DMS 273 treated with DMSO at 0.1 percent for 48 hours (cell line): ENCODE measurements at regions not wholly inside any gene's neighbourhood (a gene's known extent, or its start where the extent isn't known, plus 50 kb on each side); places are given as distances from the start of the nearest gene placed in this dataset.

Experiments used
- DNase-seq: peaks from one replicate; lab custom pipeline; 2025; lab: John Stamatoyannopoulos, UW

DNA sequence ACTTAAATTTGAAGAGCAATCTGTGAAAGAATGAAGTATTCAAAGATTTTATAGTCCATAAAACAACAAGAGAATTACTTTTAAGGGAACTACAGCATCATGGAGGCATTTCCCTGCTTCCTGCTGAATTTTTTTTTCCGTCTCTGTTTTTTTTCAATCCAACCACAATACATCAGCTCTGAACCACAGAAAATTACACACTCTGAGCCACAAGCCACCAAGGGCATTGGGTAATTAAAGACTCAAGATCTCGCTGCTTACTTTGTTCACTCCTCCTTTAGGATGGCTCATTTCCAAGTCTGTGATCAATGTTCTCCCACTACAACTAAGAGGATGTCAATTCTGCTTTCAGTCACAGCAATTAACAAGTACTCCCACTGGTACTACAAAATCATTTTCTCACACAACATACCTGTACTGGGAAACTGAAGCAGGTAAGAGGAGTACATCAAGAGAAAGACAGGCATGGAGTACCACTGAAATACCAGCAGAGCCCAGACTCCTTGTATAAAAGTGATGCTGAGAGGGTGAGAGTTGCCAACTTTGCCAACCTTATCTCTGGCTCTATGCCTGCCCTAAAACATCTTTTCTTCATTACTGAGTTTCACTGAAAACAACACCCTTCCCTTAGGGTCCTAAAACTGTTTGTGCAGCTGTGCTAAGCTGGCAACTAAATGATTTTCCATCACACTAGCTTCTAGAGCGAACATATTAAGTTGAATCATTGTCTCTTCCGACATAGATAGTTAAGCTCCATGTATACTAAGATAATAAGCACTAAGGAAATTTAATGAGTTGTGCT is 105.8 kb upstream of the MAGEB18 start:
- no peak for DNase-seq

DNA sequence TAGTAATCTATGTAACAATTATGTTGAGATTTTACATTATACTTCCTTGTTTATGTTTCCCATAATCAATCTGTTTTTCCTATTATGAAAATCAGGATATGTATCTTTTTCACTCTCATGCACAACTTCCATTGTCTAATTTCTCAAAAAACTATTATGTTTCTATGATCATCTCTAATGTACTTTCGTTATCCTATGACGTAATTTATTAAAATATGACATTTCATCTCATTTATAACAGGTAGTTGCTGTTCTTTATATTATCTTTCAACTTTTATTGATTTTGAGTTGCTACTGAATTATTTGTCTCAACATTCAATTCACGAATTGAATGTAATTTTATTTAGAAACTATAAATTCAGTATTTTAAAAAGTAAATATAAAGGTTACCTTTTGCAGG is 100.8 kb upstream of the MAGEB18 start:
- no peak for DNase-seq

GRCh38 chrX:26050099-26050498 is 88.0 kb upstream of the MAGEB18 start:
- DNase-seq: no peak

DNA sequence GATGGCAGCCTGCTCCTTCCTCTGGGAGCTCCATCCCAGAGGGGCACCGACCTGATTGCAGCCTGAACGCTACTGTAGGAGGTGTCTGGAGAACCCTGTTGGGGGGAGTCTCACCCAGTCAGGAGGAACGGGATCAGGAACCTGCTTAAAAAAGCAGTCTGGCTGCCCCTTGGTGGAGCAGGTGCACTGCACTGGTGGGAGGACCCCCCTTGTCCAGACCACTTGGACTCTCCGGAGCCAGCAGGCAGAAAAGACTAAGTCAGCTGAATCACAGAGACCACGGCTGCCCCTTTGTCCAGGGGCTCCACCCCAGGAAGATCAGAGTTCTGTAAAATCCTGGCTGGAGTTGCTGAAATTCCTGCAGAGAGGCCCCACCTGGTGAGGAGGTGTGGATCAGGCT is 67.3 kb upstream of the MAGEB18 start:
- no peak for DNase-seq

- no peak for DNase-seq
Observed at GRCh38 chrX:26071618-26072017, 66.5 kb upstream of the MAGEB18 start.

DNA sequence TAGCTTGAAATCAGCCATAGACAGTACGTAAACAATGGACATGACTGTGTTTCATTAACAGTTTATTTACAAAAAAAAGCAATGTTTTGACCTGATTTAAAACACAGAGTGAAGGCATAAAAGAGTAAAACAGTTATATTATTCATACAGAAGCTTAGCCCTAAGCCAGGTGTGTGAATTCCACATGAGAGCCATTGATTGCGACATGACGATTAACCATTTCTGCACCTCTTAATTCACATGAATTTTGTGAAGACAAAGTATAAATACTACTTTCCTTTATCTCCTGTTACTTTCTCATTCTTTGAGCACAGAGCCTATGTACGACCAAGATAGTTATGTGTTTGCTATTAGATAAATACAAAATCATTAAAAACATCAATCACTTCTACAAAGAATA is 55.0 kb upstream of the MAGEB18 start:
- DNase-seq: no peak
